Pons (tissue), 1 donor: ENCODE measurements at regions not wholly inside any gene's neighbourhood (a gene's known extent, or its start where the extent isn't known, plus 50 kb on each side); places are given as distances from the start of the nearest gene placed in this dataset.
A peak's percentile ranks its signal among the peaks of the same experiment; 100 is the strongest.

Source experiments
- DNase-seq: peaks from one replicate; pipeline ENCODE4 v3.0.0-alpha.2; 2016; ENCODE audit warnings: low spot score

GRCh38 chr15:47367726-47368390 lies 349.4 kb upstream of the SEMA6D start:
- no peak for DNase-seq

- DNase-seq, result no peak
Observed at GRCh38 chr15:47371939-47372338, 345.4 kb upstream of the SEMA6D start.

GRCh38 chr15:47374222-47374621 lies 343.1 kb upstream of the SEMA6D start:
- DNase-seq, result no peak

GRCh38 chr15:47376190-47376589 lies 341.1 kb upstream of the SEMA6D start:
- DNase-seq, result peak; percentile 22

- no peak for DNase-seq
Observed at GRCh38 chr15:47377465-47377864, 339.8 kb upstream of the SEMA6D start.

GRCh38 chr15:47378527-47378926 lies 338.8 kb upstream of the SEMA6D start:
- DNase-seq, result no peak

GRCh38 chr15:47383102-47383501 lies 334.2 kb upstream of the SEMA6D start:
- no peak for DNase-seq

- no peak for DNase-seq
Observed at GRCh38 chr15:47383801-47384200, 333.5 kb upstream of the SEMA6D start.

GRCh38 chr15:47384341-47384740 lies 333.0 kb upstream of the SEMA6D start:
- DNase-seq, result no peak

- DNase-seq, result no peak
Observed at GRCh38 chr15:47384776-47385175, 332.5 kb upstream of the SEMA6D start.

- DNase-seq, result no peak
Observed at GRCh38 chr15:47386459-47386858, 330.8 kb upstream of the SEMA6D start.

- no peak for DNase-seq
Observed at GRCh38 chr15:47388299-47388698, 329.0 kb upstream of the SEMA6D start.

GRCh38 chr15:47390208-47390765 lies 327.0 kb upstream of the SEMA6D start:
- DNase-seq, result no peak

GRCh38 chr15:47394286-47394809 lies 323.0 kb upstream of the SEMA6D start:
- no peak for DNase-seq

- no peak for DNase-seq
Observed at GRCh38 chr15:47395076-47395475, 322.2 kb upstream of the SEMA6D start.

GRCh38 chr15:47397655-47398054 lies 319.6 kb upstream of the SEMA6D start:
- no peak for DNase-seq

- no peak for DNase-seq
Observed at GRCh38 chr15:47398132-47398531, 319.2 kb upstream of the SEMA6D start.

GRCh38 chr15:47398594-47398993 lies 318.7 kb upstream of the SEMA6D start:
- no peak for DNase-seq

GRCh38 chr15:47399100-47399499 lies 318.2 kb upstream of the SEMA6D start:
- no peak for DNase-seq

GRCh38 chr15:47400603-47401002 lies 316.7 kb upstream of the SEMA6D start:
- no peak for DNase-seq

- DNase-seq, result no peak
Observed at GRCh38 chr15:47401427-47401826, 315.9 kb upstream of the SEMA6D start.

- DNase-seq, result no peak
Observed at GRCh38 chr15:47402829-47403228, 314.5 kb upstream of the SEMA6D start.

GRCh38 chr15:47404877-47405276 lies 312.4 kb upstream of the SEMA6D start:
- DNase-seq, result no peak
